H1 (cell line): ENCODE measurements at regions not wholly inside any gene's neighbourhood (a gene's known extent, or its start where the extent isn't known, plus 50 kb on each side); places are given as distances from the start of the nearest gene placed in this dataset.

ENCODE experiments used
- POU5F1 ChIP-seq: IDR thresholded peaks from 2 replicates; pipeline ENCODE4 v1.6.1; 2011; ENCODE audit warnings: low read depth, mild to moderate bottlenecking, low read length, moderate library complexity
- TF ChIP-seq, protein P1 (sequence below): IDR thresholded peaks from 2 replicates; pipeline ENCODE4 v1.6.1; 2011; ENCODE audit warnings: low read length, improper control_type of control experiment

DNA sequence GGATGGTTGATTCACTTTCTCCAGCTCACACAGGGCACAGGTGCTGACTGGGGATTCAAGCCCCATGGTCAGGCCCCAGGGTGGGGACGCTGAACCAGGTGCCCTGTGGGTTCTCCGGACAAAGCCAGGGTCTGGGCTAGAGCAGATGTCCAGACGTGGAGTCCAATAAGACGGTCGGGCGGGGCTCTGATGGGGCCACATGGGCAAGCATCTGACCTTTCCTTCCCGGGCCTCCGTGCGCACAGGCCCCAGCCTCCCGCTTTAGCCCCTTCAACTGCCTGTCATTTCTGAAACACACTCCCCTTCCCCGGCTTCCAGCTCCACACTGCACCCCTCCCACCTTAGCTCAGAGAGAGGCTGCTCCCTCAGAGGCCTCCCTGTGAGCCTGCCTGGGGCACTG is 153.0 kb upstream of the PPP2R2D start:
- no peak for TF ChIP-seq POU5F1
- TF ChIP-seq, protein P1, sequence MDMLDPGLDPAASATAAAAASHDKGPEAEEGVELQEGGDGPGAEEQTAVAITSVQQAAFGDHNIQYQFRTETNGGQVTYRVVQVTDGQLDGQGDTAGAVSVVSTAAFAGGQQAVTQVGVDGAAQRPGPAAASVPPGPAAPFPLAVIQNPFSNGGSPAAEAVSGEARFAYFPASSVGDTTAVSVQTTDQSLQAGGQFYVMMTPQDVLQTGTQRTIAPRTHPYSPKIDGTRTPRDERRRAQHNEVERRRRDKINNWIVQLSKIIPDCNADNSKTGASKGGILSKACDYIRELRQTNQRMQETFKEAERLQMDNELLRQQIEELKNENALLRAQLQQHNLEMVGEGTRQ, result no peak
